Transverse colon (tissue), 4 donors: ENCODE measurements at regions not wholly inside any gene's neighbourhood (a gene's known extent, or its start where the extent isn't known, plus 50 kb on each side); places are given as distances from the start of the nearest gene placed in this dataset.

ENCODE experiments used
- DNase-seq: peaks from one replicate; pipeline ENCODE4 v3.0.0-alpha.2; 2019
- H3K27ac ChIP-seq, 4 donors: fragments of 200-600 bp; sonication (generic); 2 replicates each; pipeline ENCODE4 v1.5.1; 2016 to 2018; ENCODE audit warnings: inconsistent platforms in 4 of 4
- H3K27me3 ChIP-seq: fragments of 200-600 bp; sonication (generic); 2 replicates; pipeline ENCODE4 v1.5.1; 2017; ENCODE audit warnings: inconsistent platforms
- H3K36me3 ChIP-seq, 4 donors: fragments of 200-600 bp; sonication (generic); 2 replicates each; pipeline ENCODE4 v1.5.1; 2017 to 2019; ENCODE audit warnings: inconsistent platforms in 4 of 4
- H3K4me1 ChIP-seq, 4 donors: fragments of 200-600 bp; sonication (generic); 2 replicates each; pipeline ENCODE4 v1.5.1; 2017 to 2020; ENCODE audit warnings: inconsistent platforms in 4 of 4
- H3K4me3 ChIP-seq, 4 donors: fragments of 200-600 bp; sonication (generic); 1 replicate in 1 of 4; 2 replicates in 3 of 4; pipeline versions ENCODE4 v1.5.1 to v1.6.1; 2017 to 2019; ENCODE audit warnings: inconsistent platforms in 4 of 4
- H3K9me3 ChIP-seq, 2 donors: fragments of 200-600 bp; sonication (generic); 2 replicates each; pipeline ENCODE4 v1.5.1; 2017 to 2019; ENCODE audit warnings: inconsistent platforms in 2 of 2
- EP300 ChIP-seq: sonication (generic); formaldehyde crosslinking; IDR thresholded peaks from one replicate; pipeline ENCODE4 v1.6.1; 2017; ENCODE audit warnings: antibody characterized with exemption, low read depth
- POLR2A ChIP-seq: fragments of 450-650 bp; IDR thresholded peaks from one replicate; pipeline ENCODE4 v1.6.1; 2016; ENCODE audit warnings: antibody characterized with exemption, mild to moderate bottlenecking, moderate library complexity
- POLR2AphosphoS5 ChIP-seq, 3 donors: sonication (generic); formaldehyde crosslinking; IDR thresholded peaks; one replicate each; pipeline ENCODE4 v1.6.1; 2016; ENCODE audit warnings: antibody characterized with exemption in 3 of 3
- WGBS, 2 donors: methylation state at CpG; one replicate each; pipeline ENCODE4 v1.1.5; 2018; ENCODE audit warnings: low coverage in 1 of 2; 5-methylcytosine and 5-hydroxymethylcytosine counted together
- in situ Hi-C, 4 donors: fragments of 200-750 bp; cut with MboI; loops; one replicate each; pipeline versions ENCODE4 v1.15.0 to v1.15.1; 2017; ENCODE audit warnings: low sequenced_read_pairs in 3 of 4, low pct_ligation_motif_present in 1 of 4, low pct_unique_long_range_greater_than_20kb in 1 of 4
- intact Hi-C: fragments of 100-400 bp; cut with DNase I; formaldehyde crosslinking; loops from one replicate; pipeline ENCODE4 v1.15.1; 2023; ENCODE audit warnings: low total_unique reads
- TF ChIP-seq, protein P1 (sequence below), 5 experiments: fragments of 200-600 bp in 3 of 5; fragments of 450-650 bp in 2 of 5; sonication (generic) in 3 of 5; IDR thresholded peaks; 1 replicate in 2 of 5; 2 replicates in 3 of 5; pipeline ENCODE4 v1.5.1; 2016 to 2017; ENCODE audit warnings: antibody characterized with exemption in 5 of 5, inconsistent platforms in 3 of 5, mild to moderate bottlenecking in 2 of 5, moderate library complexity in 1 of 5

DNA sequence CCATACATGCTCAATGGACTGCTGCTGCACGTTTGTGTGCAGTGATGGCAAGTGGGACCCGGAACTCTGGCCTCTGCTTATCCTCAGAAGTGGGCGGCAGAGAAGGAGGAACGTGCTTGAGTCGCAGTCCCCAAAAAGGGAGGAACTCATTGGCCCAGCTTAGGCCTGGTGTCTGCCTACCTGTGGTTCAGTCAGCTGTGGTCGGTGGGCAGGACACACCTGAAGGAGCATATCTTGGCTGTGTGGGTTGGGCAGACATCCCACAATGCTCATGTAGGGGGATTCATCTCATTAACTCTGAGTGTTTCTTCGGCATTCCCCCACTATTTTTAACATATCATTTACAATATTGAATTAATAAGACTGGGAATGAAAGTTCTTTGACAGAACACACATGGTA, 122.9 kb upstream of the IL12B start:
- in situ Hi-C loops (no loop called here), intact Hi-C loops (no loop called here)
- Histone ChIP-seq H3K27ac (no peak overlapping the region), H3K4me3 (no peak overlapping the region), H3K36me3 (no peaks in the 10 kb centered on the region), H3K9me3 (no peaks in the 10 kb centered on the region), H3K27me3 (no peaks in the 10 kb centered on the region), H3K4me1 (no peaks in the 10 kb centered on the region)
- no peak for DNase-seq
- no peak for TF ChIP-seq POLR2AphosphoS5 (IDR thresholded peaks at IDR 0.05)
- TF ChIP-seq POLR2A: no peak
- TF ChIP-seq, protein P1, sequence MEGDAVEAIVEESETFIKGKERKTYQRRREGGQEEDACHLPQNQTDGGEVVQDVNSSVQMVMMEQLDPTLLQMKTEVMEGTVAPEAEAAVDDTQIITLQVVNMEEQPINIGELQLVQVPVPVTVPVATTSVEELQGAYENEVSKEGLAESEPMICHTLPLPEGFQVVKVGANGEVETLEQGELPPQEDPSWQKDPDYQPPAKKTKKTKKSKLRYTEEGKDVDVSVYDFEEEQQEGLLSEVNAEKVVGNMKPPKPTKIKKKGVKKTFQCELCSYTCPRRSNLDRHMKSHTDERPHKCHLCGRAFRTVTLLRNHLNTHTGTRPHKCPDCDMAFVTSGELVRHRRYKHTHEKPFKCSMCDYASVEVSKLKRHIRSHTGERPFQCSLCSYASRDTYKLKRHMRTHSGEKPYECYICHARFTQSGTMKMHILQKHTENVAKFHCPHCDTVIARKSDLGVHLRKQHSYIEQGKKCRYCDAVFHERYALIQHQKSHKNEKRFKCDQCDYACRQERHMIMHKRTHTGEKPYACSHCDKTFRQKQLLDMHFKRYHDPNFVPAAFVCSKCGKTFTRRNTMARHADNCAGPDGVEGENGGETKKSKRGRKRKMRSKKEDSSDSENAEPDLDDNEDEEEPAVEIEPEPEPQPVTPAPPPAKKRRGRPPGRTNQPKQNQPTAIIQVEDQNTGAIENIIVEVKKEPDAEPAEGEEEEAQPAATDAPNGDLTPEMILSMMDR (IDR thresholded peaks at IDR 0.05): no peak
- no peak for TF ChIP-seq EP300
- 77% methylated on average over 4 to 7 of the region's 7 CpGs for WGBS, 2 donors

DNA sequence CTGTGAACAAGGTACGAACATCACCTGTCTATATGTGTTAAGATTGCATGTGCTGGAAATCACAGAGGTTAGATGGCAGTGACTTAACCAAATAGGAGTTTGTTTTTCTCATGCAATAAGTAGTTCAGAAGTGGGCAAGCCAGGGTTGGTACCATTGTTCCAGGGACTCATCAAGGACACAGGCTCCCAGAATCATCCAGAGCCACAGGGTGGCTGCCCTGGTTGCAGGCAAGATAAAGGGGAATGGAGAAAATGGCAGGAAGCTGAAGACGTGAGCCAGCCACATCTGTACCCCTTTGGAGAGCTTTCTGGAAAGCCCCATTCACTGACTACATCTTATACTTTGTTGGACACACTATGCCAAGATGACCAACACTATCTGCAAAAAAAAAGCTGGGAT, 126.0 kb upstream of the IL12B start:
- TF ChIP-seq POLR2A (no peak), POLR2AphosphoS5 (IDR thresholded peaks at IDR 0.05) (no peak), EP300 (no peak)
- TF ChIP-seq, protein P1 (IDR thresholded peaks at IDR 0.05): no peak
- intact Hi-C loops (no loop called here), in situ Hi-C loops (no loop called here)
- WGBS, 2 donors: 80 to 82% methylated on average over 1 to 2 of the region's 2 CpGs
- no peaks in the 10 kb centered on the region for H3K36me3 ChIP-seq
- H3K27ac ChIP-seq: no peak overlapping the region
- H3K4me3 ChIP-seq: no peak overlapping the region
- H3K9me3 ChIP-seq: no peaks in the 10 kb centered on the region
- H3K27me3 ChIP-seq: no peaks in the 10 kb centered on the region
- no peak for DNase-seq
- no peaks in the 10 kb centered on the region for H3K4me1 ChIP-seq

DNA sequence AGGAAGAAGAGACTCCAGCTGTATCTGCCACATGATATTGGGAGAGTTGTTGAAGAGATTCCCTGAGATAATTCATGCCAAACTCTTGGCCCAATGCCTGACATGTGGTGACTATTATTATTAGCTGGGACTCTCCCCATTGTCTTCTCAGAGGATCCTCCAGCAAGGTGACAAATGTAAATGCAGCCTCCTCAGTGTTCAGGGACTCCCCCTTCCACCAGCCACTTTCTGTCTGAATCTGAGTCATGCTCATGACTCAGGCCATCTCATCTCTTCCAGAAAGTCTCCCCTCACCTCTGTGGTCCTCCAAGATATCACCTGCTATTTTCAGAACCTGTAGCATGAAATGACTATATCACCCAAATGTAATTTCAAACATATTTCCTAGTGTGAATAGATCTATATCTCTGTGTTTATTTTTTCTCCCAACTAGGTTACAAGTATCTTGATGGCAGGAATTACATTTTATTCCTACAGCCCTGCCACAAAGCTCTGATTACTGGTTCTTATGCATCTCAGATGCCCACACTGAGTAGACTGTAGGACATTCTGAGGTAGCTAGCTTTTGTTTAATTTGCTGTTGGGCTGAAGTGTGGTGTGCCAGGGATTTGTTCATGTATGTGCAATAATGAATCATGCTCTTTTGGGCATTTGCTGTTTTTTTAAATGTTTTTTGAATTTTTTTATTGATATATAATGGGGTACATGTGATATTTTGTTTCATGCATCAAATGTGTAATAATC, 126.6 kb upstream of the IL12B start:
- H3K4me1 ChIP-seq: peaks cover 0 to 2% (median 0%) of the 10 kb centered on the region in 4 donors
- no peaks in the 10 kb centered on the region for H3K9me3 ChIP-seq
- no peaks in the 10 kb centered on the region for H3K36me3 ChIP-seq
- DNase-seq: no peak
- in situ Hi-C loops: no loop called here
- no peak for TF ChIP-seq POLR2AphosphoS5 (IDR thresholded peaks at IDR 0.05)
- no peak for TF ChIP-seq EP300
- TF ChIP-seq POLR2A: no peak
- no peak overlapping the region for H3K27ac ChIP-seq
- intact Hi-C loops: no loop called here
- no peak overlapping the region for H3K4me3 ChIP-seq
- no peaks in the 10 kb centered on the region for H3K27me3 ChIP-seq

DNA sequence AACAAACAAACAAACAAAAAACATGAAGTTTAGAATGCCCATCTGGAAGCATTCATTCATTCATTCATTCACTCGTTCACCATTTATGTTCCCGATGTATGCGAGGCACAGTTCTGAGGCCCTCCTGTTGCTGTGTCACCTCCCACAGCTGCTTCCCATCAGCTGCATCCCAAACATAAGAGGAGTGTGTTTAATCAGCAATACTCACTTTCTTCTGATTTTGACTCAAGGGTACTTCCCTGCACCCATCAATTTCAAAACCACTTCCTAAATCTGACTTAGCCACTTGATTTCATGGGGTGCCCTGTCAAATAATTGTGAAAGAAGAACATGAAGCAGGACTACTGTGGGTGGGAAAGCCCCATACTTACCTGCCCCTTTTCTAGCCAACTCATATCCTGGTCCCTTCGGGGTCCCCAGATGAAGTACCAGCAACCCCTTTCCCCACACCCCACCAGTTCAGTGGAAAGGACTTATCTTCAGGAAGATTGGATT, 128.0 kb upstream of the IL12B start:
- TF ChIP-seq EP300 (no peak), POLR2A (no peak), POLR2AphosphoS5 (IDR thresholded peaks at IDR 0.05) (no peak)
- TF ChIP-seq, protein P1 (IDR thresholded peaks at IDR 0.05): no peak
- in situ Hi-C loops: no loop called here
- no peak overlapping the region for H3K27ac ChIP-seq
- H3K4me3 ChIP-seq: no peak overlapping the region
- 67 to 74% methylated on average over 4 of the region's 4 CpGs for WGBS, 2 donors
- H3K9me3 ChIP-seq: no peaks in the 10 kb centered on the region
- no peak for DNase-seq
- intact Hi-C loops: no loop called here
- peaks cover 0 to 3% (median 0%) of the 10 kb centered on the region in 4 donors for H3K4me1 ChIP-seq
- H3K27me3 ChIP-seq: no peaks in the 10 kb centered on the region
- no peaks in the 10 kb centered on the region for H3K36me3 ChIP-seq
